Activated T-helper 1 cell treated with anti-CD3 and anti-CD28 coated beads, Interleukin-12 subunit alpha, Interleukin-12 subunit beta, Interleukin-2, Interleukin-4 antibody, amounts not matched to agents 30 ng/mL and 10 ng/mL and 1 ng/mL, durations not matched to agents 14 hours and 24 hours and 36 hours (primary cell): ENCODE measurements at regions not wholly inside any gene's neighbourhood (a gene's known extent, or its start where the extent isn't known, plus 50 kb on each side); places are given as distances from the start of the nearest gene placed in this dataset.

Experiments
- DNase-seq: peaks from one replicate; pipeline ENCODE4 v3.0.0; 2021; ENCODE audit warnings: low spot score
- H3K27ac Mint-ChIP-seq: one replicate; pipeline ENCODE4 v1.8.0; 2021; ENCODE audit warnings: mild to moderate bottlenecking, mixed read lengths
- H3K27me3 Mint-ChIP-seq: one replicate; pipeline ENCODE4 v1.8.0; 2022; ENCODE audit warnings: mild to moderate bottlenecking, moderate library complexity, mixed read lengths; ENCODE audit not compliant: insufficient read depth
- H3K36me3 Mint-ChIP-seq: one replicate; pipeline ENCODE4 v1.8.0; 2021; ENCODE audit warnings: low read depth, mixed read lengths
- H3K4me1 Mint-ChIP-seq: one replicate; pipeline ENCODE4 v1.8.0; 2021; ENCODE audit warnings: low read depth, mixed read lengths
- H3K4me3 Mint-ChIP-seq: one replicate; pipeline ENCODE4 v1.8.0; 2021; ENCODE audit warnings: mild to moderate bottlenecking, moderate library complexity, mixed read lengths
- H3K9me3 Mint-ChIP-seq: one replicate; pipeline ENCODE4 v1.8.0; 2021; ENCODE audit warnings: mixed read lengths
- intact Hi-C: fragments of 100-400 bp; cut with micrococcal nuclease; formaldehyde crosslinking; loops from one replicate; pipeline ENCODE4 v1.15.1; 2024

DNA sequence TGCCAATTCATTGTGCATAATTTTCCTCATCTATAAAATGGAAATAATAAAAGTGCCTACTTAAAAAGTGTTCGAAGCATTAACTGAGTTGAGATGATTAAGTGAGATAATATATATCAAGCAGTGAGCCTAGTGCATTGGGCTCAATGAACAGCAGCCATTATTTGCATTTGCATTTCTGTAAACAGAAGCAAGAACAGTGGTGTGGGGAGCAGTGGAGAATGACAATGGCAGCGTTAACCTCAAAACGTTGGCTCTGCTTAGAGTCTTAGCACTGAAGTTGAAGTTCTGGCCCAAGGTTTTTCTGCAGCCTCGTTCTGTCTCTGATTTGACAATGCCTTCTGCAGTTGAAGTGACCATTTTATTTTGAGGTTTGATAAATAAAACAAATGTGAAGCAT, 466.3 kb upstream of the ONECUT1 start:
- no peak for DNase-seq
- intact Hi-C loops, result no loop called here
- Mint-ChIP-seq H3K36me3 (no peaks in the 10 kb centered on the region), H3K9me3 (no peaks in the 10 kb centered on the region), H3K4me3 (no peak overlapping the region), H3K4me1 (no peaks in the 10 kb centered on the region), H3K27me3 (peaks cover 4% of the 10 kb centered on the region), H3K27ac (no peak overlapping the region)

DNA sequence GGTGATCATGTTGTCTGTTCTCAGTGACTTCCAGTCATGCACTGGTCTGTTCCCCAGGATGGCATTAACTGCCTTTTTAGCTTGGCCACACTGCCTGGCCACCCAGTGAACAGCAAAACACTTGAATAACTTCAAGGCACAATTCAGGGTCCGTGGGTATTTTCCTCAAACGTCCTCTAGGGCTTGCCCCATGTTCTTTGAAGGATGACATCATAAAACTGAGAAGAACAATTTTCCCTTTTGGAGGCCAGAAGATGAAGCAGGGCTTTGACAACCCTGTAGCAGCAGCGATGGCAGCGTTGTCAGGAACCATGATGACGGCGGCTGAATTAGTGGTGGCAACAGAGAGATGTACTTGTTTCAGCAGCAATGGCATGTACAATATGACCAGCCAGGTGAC, 465.9 kb upstream of the ONECUT1 start:
- no peak overlapping the region for H3K27ac Mint-ChIP-seq
- H3K36me3 Mint-ChIP-seq, result no peaks in the 10 kb centered on the region
- H3K27me3 Mint-ChIP-seq, result peaks cover 4% of the 10 kb centered on the region
- DNase-seq, result no peak
- no peaks in the 10 kb centered on the region for H3K4me1 Mint-ChIP-seq
- intact Hi-C loops, result no loop called here
- no peak overlapping the region for H3K4me3 Mint-ChIP-seq
- H3K9me3 Mint-ChIP-seq, result no peaks in the 10 kb centered on the region

GRCh38 chr15:53251996-53252395, 461.9 kb upstream of the ONECUT1 start:
- no peaks in the 10 kb centered on the region for H3K4me1 Mint-ChIP-seq
- H3K36me3 Mint-ChIP-seq, result no peaks in the 10 kb centered on the region
- DNase-seq, result no peak
- H3K27ac Mint-ChIP-seq, result no peak overlapping the region
- no peaks in the 10 kb centered on the region for H3K9me3 Mint-ChIP-seq
- intact Hi-C loops, result no loop called here
- peaks cover 4% of the 10 kb centered on the region for H3K27me3 Mint-ChIP-seq
- H3K4me3 Mint-ChIP-seq, result no peak overlapping the region

- DNase-seq, result no peak
- no peaks in the 10 kb centered on the region for H3K4me1 Mint-ChIP-seq
- H3K4me3 Mint-ChIP-seq, result no peak overlapping the region
- intact Hi-C loops, result no loop called here
- H3K9me3 Mint-ChIP-seq, result no peaks in the 10 kb centered on the region
- H3K27ac Mint-ChIP-seq, result no peak overlapping the region
- no peaks in the 10 kb centered on the region for H3K36me3 Mint-ChIP-seq
- H3K27me3 Mint-ChIP-seq, result peaks cover 4% of the 10 kb centered on the region
Observed at GRCh38 chr15:53251523-53251922, 461.4 kb upstream of the ONECUT1 start.

DNA sequence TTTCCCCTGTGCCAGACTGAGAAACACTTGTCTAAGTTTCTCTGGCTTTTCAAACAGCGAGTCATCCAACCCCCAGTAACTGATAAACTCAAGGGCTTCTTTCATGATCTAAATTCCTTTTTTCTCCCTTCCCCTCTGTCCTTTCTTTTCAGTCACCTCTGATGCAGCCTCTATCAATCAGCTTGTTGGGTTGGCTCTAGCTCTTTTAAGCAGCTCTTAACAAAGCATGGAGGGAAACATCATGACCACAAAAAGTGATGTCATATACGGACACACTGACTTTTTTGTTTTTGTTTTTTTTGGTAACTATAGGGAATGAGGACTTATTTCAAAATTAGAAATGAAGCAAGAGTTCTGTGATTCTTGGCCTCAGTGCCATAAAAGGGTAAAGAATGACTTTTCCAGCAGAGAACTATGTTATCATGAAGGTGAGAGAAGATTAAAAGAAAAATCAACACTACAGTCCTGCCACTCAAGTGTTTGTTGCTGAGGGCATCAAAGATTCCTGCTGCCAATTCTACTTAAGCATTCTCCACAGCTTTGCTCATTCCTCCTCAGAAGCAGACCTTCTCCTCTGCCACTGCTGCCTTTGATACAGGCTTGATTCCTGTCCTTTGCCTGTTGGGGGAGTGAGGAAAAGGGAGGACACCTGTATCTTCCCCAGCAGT, 457.0 kb upstream of the ONECUT1 start:
- Mint-ChIP-seq H3K9me3 (no peaks in the 10 kb centered on the region), H3K36me3 (no peaks in the 10 kb centered on the region), H3K4me1 (no peaks in the 10 kb centered on the region), H3K27ac (no peak overlapping the region), H3K27me3 (peaks cover 2% of the 10 kb centered on the region), H3K4me3 (no peak overlapping the region)
- no peak for DNase-seq
- intact Hi-C loops, result no loop called here

GRCh38 chr15:53246404-53246803, 456.3 kb upstream of the ONECUT1 start:
- H3K27ac Mint-ChIP-seq, result no peak overlapping the region
- peaks cover 2% of the 10 kb centered on the region for H3K27me3 Mint-ChIP-seq
- no peaks in the 10 kb centered on the region for H3K36me3 Mint-ChIP-seq
- no peaks in the 10 kb centered on the region for H3K4me1 Mint-ChIP-seq
- H3K4me3 Mint-ChIP-seq, result no peak overlapping the region
- no peak for DNase-seq
- no peaks in the 10 kb centered on the region for H3K9me3 Mint-ChIP-seq
- intact Hi-C loops, result no loop called here

DNA sequence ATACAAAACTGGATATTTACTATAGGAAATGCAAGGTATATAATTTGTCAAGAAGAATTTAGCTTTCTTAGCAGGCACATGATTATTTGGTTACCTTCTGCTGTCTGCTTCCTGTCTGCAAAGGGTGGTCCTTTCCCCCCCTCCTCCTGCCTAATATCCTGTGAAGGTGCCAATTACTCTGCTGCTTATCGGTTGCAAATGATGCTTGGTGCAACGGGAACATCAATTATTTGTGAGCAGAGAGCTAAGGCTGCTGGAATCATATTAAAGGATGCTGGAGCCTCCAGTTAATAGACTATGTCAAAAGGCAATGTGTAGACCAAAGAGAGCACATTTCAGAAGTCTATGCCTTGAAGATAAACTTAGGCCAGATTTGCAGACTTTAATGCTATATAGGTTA, 443.7 kb upstream of the ONECUT1 start:
- intact Hi-C loops, result no loop called here
- Mint-ChIP-seq H3K4me1 (no peaks in the 10 kb centered on the region), H3K36me3 (no peaks in the 10 kb centered on the region), H3K4me3 (no peak overlapping the region), H3K9me3 (no peaks in the 10 kb centered on the region), H3K27ac (no peak overlapping the region), H3K27me3 (no peaks in the 10 kb centered on the region)
- no peak for DNase-seq

DNA sequence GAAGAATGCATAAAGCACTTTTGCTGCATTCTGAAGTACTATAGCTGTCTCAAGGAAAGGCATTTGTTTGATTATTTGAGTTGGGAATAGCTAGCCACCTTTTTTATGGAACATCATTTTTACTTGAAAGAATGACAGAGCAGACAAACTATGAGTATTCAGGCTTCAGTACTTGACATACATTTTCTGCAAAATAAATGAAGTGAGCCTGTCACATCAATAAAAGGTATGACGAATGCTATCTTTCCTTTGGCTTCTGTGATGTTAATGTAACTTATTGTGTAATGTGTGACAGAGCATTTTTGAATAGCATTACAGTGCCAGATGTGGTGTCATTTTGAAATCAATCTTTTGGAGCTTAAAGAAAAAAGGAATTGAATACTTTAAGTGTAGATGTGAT, 440.3 kb upstream of the ONECUT1 start:
- intact Hi-C loops, result no loop called here
- no peak for DNase-seq
- Mint-ChIP-seq H3K27ac (no peak overlapping the region), H3K4me3 (no peak overlapping the region), H3K27me3 (no peaks in the 10 kb centered on the region), H3K36me3 (no peaks in the 10 kb centered on the region), H3K9me3 (no peaks in the 10 kb centered on the region), H3K4me1 (no peaks in the 10 kb centered on the region)

- Mint-ChIP-seq H3K27me3 (no peaks in the 10 kb centered on the region), H3K4me3 (no peak overlapping the region), H3K9me3 (no peaks in the 10 kb centered on the region), H3K36me3 (no peaks in the 10 kb centered on the region), H3K4me1 (no peaks in the 10 kb centered on the region), H3K27ac (no peak overlapping the region)
- intact Hi-C loops, result no loop called here
- no peak for DNase-seq
Observed at GRCh38 chr15:53226559-53226958, 436.4 kb upstream of the ONECUT1 start.

DNA sequence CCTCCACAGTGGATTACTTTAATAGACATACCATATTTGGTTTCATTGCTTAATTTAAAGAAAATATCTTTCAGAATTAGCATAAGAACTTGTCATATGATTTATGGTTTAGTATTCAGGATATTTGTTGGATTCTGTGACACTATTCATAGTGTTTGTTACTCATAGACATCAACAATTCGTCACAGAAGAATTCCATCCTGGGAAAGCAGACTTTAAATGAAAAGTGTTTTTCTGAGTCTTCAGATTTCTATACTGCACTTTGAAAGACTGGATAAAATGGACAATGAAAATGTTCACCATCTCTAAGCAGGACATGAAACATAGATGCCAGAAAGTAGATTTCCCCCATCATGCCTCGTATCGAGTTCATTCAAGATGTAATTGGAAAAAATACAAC, 435.6 kb upstream of the ONECUT1 start:
- Mint-ChIP-seq H3K4me1 (no peaks in the 10 kb centered on the region), H3K36me3 (no peaks in the 10 kb centered on the region)

DNA sequence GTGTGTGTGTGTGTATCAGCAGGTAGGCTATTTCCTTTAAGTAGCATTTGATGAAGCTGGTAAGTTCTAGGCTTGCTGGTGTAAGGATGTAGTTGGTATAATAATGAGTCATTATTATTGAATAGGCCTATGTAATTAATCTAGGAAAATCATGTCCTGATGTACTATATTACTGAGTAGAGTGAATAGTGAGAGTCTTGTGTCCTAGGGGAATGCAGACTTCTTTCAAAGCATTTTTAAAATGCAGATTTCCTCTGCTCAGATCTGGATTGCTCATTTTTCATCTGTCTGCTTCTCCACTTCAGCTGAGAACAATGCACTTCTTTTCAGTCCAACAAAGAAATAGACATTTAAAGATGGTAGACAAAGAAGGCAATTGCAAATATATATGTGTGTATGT, 434.2 kb upstream of the ONECUT1 start:
- Mint-ChIP-seq H3K9me3 (no peaks in the 10 kb centered on the region), H3K36me3 (no peaks in the 10 kb centered on the region), H3K4me1 (no peaks in the 10 kb centered on the region), H3K4me3 (no peak overlapping the region), H3K27me3 (no peaks in the 10 kb centered on the region), H3K27ac (no peak overlapping the region)
- intact Hi-C loops, result no loop called here
- DNase-seq, result no peak

More for the DNA sequence above, 435.6 kb upstream of the ONECUT1 start:
- DNase-seq, result no peak
- no peak overlapping the region for H3K27ac Mint-ChIP-seq
- H3K4me3 Mint-ChIP-seq, result no peak overlapping the region
- H3K9me3 Mint-ChIP-seq, result no peaks in the 10 kb centered on the region
- intact Hi-C loops, result no loop called here
- no peaks in the 10 kb centered on the region for H3K27me3 Mint-ChIP-seq

GRCh38 chr15:53223815-53224214, 433.7 kb upstream of the ONECUT1 start:
- H3K4me3 Mint-ChIP-seq, result no peak overlapping the region
- no peak overlapping the region for H3K27ac Mint-ChIP-seq
- H3K4me1 Mint-ChIP-seq, result no peaks in the 10 kb centered on the region
- H3K36me3 Mint-ChIP-seq, result no peaks in the 10 kb centered on the region
- no peak for DNase-seq
- no peaks in the 10 kb centered on the region for H3K27me3 Mint-ChIP-seq
- intact Hi-C loops, result no loop called here
- no peaks in the 10 kb centered on the region for H3K9me3 Mint-ChIP-seq

DNA sequence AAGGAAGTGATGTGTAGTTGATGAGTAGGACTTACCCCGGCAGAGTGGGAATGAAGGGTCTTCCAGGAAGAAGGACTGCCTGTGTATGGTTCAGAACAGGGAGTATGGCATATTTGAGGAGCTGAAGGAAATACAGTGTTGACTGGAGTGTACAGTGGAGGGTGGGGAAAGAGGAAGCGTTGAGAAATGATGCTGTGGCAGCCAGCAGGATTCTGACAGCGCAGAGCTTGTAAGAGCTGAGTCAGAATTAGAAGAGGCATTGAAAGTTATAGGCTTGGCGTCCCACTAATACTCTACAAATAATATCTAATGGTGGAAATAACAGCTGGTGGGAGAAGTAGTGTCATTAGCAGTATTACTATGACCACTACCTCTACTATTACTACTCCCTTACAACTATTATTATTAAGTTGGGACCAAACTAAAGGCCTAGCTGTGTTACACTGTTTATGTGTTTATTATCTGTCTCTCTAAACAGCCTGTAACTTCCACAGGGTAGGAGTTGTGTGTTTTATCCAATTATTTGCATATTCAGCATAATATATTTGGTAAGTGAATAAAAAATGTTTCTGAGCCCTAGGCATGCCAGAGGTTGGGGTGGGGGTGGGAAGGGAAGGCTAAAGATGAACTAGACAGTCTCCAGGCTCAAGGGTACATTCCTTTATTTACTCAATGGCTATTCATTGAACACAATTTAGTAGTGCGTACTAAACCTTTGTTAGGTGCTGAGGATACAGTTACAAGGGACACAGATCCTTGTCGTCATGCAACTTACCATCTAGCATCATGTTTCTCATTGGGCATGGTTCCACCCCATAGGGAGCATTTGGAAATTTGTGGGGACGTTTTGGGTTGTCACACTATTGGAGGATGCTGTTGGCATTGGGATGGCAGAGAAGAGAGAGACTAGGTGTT, 428.8 kb upstream of the ONECUT1 start:
- DNase-seq, result no peak
- intact Hi-C loops, result no loop called here
- peaks cover 2% of the 10 kb centered on the region for H3K27me3 Mint-ChIP-seq
- no peaks in the 10 kb centered on the region for H3K4me1 Mint-ChIP-seq
- no peak overlapping the region for H3K27ac Mint-ChIP-seq
- no peaks in the 10 kb centered on the region for H3K36me3 Mint-ChIP-seq
- no peaks in the 10 kb centered on the region for H3K9me3 Mint-ChIP-seq
- H3K4me3 Mint-ChIP-seq, result no peak overlapping the region
